ENCODE measurements at regions not wholly inside any gene's neighbourhood (a gene's known extent, or its start where the extent isn't known, plus 50 kb on each side); places are given as distances from the start of the nearest gene placed in this dataset.

DNA sequence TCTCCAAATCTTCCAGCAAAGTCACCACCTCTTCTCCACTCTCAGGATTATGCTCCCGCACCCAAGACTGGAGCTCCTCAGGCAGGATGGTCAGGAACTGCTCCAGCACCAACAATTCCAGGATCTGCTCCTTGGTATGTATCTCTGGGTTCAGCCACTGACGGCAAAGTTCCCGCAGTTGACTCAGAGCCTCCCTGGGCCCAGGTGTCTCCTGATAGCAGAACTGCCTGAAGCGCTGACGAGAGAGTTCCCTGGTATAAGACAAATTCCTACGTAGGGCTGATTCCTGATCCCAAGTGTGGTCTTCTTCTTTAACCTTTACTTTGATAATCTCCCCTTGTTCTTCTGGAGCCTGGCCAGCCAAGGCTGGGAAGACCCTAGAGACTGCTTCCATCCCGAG, 60.6 kb downstream of the GPX5 start:
- TF ChIP-seq POLR2A (IDR thresholded peaks at IDR 0.05; ENCODE audit: low read depth, low read length) (no peak), POLR2AphosphoS5 (IDR thresholded peaks at IDR 0.05; ENCODE audit: low read depth, low read length) (no peak)

Data from GM12892 (cell line).